ENCODE measurements at regions not wholly inside any gene's neighbourhood (a gene's known extent, or its start where the extent isn't known, plus 50 kb on each side); places are given as distances from the start of the nearest gene placed in this dataset.

DNA sequence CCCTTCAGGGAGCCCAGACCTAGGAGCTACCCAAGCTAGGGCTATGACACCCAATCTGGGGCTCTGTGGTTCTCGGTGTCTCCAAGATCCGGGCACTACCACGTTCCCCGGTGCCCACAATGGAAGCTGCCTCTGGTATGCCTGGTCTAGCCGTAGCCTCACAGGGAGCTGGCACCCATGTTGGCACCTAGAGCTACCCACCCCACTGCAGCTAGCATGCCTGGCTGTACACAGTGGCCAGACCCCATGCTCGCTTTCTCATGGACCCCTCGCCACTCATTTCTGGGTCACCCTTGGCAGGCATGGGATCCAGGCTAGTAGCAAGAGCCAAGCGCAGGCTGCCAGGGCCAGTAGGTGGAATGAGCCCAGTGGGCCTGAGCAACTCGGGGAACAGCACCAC lies 109.0 kb downstream of the CYLC2 start:
- no peaks in the 10 kb centered on the region for H4K20me1 ChIP-seq (replicated peaks; ENCODE audit: insufficient read depth)
- H3K27me3 ChIP-seq (ENCODE audit: insufficient read depth) = no peaks in the 10 kb centered on the region
- no peak overlapping the region for H2AFZ ChIP-seq
- no peak overlapping the region for H3K4me3 Mint-ChIP-seq
- H3K4me2 ChIP-seq = no peak overlapping the region
- H3F3A ChIP-seq (replicated peaks; ENCODE audit: low read depth) = no peaks in the 10 kb centered on the region
- no peak overlapping the region for H3K27ac Mint-ChIP-seq
- H3K79me2 ChIP-seq (replicated peaks; ENCODE audit: insufficient read depth) = no peaks in the 10 kb centered on the region
- H3K27ac ChIP-seq (ENCODE audit: low read depth) = no peak overlapping the region
- no peaks in the 10 kb centered on the region for H3K4me1 ChIP-seq (ENCODE audit: insufficient read depth)
- H3K27me3 Mint-ChIP-seq (ENCODE audit: insufficient read depth, low read depth, poor library complexity) = no peaks in the 10 kb centered on the region
- H3K9me2 ChIP-seq (ENCODE audit: insufficient read depth) = no peaks in the 10 kb centered on the region
- H3K4me3 ChIP-seq = no peak overlapping the region
- TF ChIP-seq, protein P1, sequence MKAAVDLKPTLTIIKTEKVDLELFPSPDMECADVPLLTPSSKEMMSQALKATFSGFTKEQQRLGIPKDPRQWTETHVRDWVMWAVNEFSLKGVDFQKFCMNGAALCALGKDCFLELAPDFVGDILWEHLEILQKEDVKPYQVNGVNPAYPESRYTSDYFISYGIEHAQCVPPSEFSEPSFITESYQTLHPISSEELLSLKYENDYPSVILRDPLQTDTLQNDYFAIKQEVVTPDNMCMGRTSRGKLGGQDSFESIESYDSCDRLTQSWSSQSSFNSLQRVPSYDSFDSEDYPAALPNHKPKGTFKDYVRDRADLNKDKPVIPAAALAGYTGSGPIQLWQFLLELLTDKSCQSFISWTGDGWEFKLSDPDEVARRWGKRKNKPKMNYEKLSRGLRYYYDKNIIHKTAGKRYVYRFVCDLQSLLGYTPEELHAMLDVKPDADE (IDR thresholded peaks at IDR 0.05) = no peak
- TF ChIP-seq, protein P2, sequence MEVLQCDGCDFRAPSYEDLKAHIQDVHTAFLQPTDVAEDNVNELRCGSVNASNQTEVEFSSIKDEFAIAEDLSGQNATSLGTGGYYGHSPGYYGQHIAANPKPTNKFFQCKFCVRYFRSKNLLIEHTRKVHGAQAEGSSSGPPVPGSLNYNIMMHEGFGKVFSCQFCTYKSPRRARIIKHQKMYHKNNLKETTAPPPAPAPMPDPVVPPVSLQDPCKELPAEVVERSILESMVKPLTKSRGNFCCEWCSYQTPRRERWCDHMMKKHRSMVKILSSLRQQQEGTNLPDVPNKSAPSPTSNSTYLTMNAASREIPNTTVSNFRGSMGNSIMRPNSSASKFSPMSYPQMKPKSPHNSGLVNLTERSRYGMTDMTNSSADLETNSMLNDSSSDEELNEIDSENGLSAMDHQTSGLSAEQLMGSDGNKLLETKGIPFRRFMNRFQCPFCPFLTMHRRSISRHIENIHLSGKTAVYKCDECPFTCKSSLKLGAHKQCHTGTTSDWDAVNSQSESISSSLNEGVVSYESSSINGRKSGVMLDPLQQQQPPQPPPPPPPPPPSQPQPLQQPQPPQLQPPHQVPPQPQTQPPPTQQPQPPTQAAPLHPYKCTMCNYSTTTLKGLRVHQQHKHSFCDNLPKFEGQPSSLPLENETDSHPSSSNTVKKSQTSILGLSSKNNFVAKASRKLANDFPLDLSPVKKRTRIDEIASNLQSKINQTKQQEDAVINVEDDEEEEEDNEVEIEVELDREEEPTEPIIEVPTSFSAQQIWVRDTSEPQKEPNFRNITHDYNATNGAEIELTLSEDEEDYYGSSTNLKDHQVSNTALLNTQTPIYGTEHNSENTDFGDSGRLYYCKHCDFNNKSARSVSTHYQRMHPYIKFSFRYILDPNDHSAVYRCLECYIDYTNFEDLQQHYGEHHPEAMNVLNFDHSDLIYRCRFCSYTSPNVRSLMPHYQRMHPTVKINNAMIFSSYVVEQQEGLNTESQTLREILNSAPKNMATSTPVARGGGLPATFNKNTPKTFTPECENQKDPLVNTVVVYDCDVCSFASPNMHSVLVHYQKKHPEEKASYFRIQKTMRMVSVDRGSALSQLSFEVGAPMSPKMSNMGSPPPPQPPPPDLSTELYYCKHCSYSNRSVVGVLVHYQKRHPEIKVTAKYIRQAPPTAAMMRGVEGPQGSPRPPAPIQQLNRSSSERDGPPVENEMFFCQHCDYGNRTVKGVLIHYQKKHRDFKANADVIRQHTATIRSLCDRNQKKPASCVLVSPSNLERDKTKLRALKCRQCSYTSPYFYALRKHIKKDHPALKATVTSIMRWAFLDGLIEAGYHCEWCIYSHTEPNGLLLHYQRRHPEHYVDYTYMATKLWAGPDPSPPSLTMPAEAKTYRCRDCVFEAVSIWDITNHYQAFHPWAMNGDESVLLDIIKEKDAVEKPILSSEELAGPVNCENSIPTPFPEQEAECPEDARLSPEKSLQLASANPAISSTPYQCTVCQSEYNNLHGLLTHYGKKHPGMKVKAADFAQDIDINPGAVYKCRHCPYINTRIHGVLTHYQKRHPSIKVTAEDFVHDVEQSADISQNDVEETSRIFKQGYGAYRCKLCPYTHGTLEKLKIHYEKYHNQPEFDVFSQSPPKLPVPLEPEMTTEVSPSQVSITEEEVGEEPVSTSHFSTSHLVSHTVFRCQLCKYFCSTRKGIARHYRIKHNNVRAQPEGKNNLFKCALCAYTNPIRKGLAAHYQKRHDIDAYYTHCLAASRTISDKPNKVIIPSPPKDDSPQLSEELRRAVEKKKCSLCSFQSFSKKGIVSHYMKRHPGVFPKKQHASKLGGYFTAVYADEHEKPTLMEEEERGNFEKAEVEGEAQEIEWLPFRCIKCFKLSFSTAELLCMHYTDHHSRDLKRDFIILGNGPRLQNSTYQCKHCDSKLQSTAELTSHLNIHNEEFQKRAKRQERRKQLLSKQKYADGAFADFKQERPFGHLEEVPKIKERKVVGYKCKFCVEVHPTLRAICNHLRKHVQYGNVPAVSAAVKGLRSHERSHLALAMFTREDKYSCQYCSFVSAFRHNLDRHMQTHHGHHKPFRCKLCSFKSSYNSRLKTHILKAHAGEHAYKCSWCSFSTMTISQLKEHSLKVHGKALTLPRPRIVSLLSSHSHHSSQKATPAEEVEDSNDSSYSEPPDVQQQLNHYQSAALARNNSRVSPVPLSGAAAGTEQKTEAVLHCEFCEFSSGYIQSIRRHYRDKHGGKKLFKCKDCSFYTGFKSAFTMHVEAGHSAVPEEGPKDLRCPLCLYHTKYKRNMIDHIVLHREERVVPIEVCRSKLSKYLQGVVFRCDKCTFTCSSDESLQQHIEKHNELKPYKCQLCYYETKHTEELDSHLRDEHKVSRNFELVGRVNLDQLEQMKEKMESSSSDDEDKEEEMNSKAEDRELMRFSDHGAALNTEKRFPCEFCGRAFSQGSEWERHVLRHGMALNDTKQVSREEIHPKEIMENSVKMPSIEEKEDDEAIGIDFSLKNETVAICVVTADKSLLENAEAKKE (CRISPR knock-in tag; IDR thresholded peaks at IDR 0.05) = no peak
- H3K4me1 Mint-ChIP-seq = no peaks in the 10 kb centered on the region
- H3K36me3 Mint-ChIP-seq (ENCODE audit: low read depth) = peaks cover 19% of the 10 kb centered on the region
- peaks cover 89% of the 10 kb centered on the region for H3K9me3 Mint-ChIP-seq
- DNase-seq (ENCODE audit: low spot score) (no peak), ATAC-seq (no peak)
- peaks cover 5% of the 10 kb centered on the region; the same call in 1 of the 2 replicates for H3K36me3 ChIP-seq (ENCODE audit: insufficient read depth)

DNA sequence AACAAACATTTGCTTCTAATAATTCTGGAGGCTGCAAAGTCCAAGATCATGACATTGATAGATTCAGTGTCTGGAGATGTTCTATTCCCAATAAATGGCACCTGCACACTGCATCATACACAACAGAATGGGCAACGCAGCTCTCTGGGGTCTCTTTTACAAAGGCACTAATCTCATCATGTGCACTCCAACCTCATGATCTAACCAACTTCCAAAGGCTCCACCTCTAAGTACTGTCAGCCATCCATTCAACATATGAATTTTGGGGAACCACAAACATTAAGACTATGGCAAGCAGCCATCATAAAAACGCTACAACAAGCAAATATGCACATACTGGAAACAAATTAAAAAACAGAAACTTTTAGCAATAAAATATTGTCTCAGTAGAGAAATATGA lies 121.1 kb downstream of the CYLC2 start:
- no peaks in the 10 kb centered on the region for H3K4me1 ChIP-seq (ENCODE audit: insufficient read depth)
- no peaks in the 10 kb centered on the region for H3K27me3 Mint-ChIP-seq (ENCODE audit: insufficient read depth, low read depth, poor library complexity)
- H2AFZ ChIP-seq = no peak overlapping the region
- peaks cover 5% of the 10 kb centered on the region; the same call in 1 of the 2 replicates for H3K36me3 ChIP-seq (ENCODE audit: insufficient read depth)
- H3K4me3 ChIP-seq = no peak overlapping the region
- no peaks in the 10 kb centered on the region for H3F3A ChIP-seq (replicated peaks; ENCODE audit: low read depth)
- ATAC-seq = no peak
- H3K9me2 ChIP-seq (ENCODE audit: insufficient read depth) = no peaks in the 10 kb centered on the region
- no peaks in the 10 kb centered on the region for H3K79me2 ChIP-seq (replicated peaks; ENCODE audit: insufficient read depth)
- H3K4me1 Mint-ChIP-seq = no peaks in the 10 kb centered on the region
- no peak overlapping the region for H3K27ac ChIP-seq (ENCODE audit: low read depth)
- H4K20me1 ChIP-seq (replicated peaks; ENCODE audit: insufficient read depth) = no peaks in the 10 kb centered on the region
- H3K4me3 Mint-ChIP-seq = no peak overlapping the region
- peaks cover 75% of the 10 kb centered on the region for H3K9me3 Mint-ChIP-seq
- no peak overlapping the region for H3K27ac Mint-ChIP-seq
- peaks cover 3% of the 10 kb centered on the region; the same call in 2 of the 3 replicates for H3K36me3 Mint-ChIP-seq (ENCODE audit: low read depth)
- H3K27me3 ChIP-seq (ENCODE audit: insufficient read depth) = no peaks in the 10 kb centered on the region
- DNase-seq (ENCODE audit: low spot score) = no peak
- H3K4me2 ChIP-seq = no peak overlapping the region
- no peak for TF ChIP-seq EZH2 (IDR thresholded peaks at IDR 0.05; ENCODE audit: low read depth, unreplicated experiment)
- TF ChIP-seq EZH2phosphoT487 (IDR thresholded peaks at IDR 0.05; ENCODE audit: unreplicated experiment) = no peak
- no peak for TF ChIP-seq CREB1 (CRISPR knock-in tag; IDR thresholded peaks at IDR 0.05; ENCODE audit: low read depth)
- TF ChIP-seq, protein P2 (CRISPR knock-in tag; IDR thresholded peaks at IDR 0.05) = no peak
